Mucosa of descending colon (tissue), 3 donors: ENCODE measurements at regions not wholly inside any gene's neighbourhood (a gene's known extent, or its start where the extent isn't known, plus 50 kb on each side); places are given as distances from the start of the nearest gene placed in this dataset.

Experiments
- ATAC-seq: fragments of 200-7000 bp; cut with Tn5 transposase; one replicate; pipeline ENCODE4 v1.9.1; 2020; ENCODE audit warnings: mild to moderate bottlenecking, moderate library complexity
- DNase-seq, 3 donors: peaks; one replicate each; pipeline ENCODE4 v3.0.0-alpha.2; 2020
- H3K36me3 ChIP-seq: fragments of 200-600 bp; one replicate; pipeline ENCODE4 v1.8.0; 2021; ENCODE audit warnings: low read depth, mild to moderate bottlenecking
- H3K4me1 ChIP-seq: fragments of 200-600 bp; one replicate; pipeline ENCODE4 v1.8.0; 2021; ENCODE audit warnings: low read depth, mild to moderate bottlenecking
- H3K4me3 ChIP-seq: fragments of 200-600 bp; one replicate; pipeline ENCODE4 v1.8.0; 2021; ENCODE audit warnings: mild to moderate bottlenecking
- H3K9me3 ChIP-seq: fragments of 200-600 bp; one replicate; pipeline ENCODE4 v1.8.0; 2021; ENCODE audit warnings: mild to moderate bottlenecking
- intact Hi-C, 2 donors: fragments of 100-400 bp; cut with DNase I in 1 of 2; cut with micrococcal nuclease in 1 of 2; formaldehyde crosslinking; loops; one replicate each; pipeline versions ENCODE4 v1.11.0 to v1.11.1; 2022; cut with DNase I, micrococcal nuclease
- TF ChIP-seq, protein P1 (sequence below): fragments of 200-600 bp; IDR thresholded peaks from one replicate; pipeline ENCODE4 v1.8.0; 2022; ENCODE audit warnings: antibody characterized with exemption, mild to moderate bottlenecking
- donor health status: DM: no; HTN: no; CAD: no; lungs with moderate emphysema.
- donor health status: DM: no; HTN: no; CAD: no.
- donor health status: DM: no; HTN: yes; CAD: no.

DNA sequence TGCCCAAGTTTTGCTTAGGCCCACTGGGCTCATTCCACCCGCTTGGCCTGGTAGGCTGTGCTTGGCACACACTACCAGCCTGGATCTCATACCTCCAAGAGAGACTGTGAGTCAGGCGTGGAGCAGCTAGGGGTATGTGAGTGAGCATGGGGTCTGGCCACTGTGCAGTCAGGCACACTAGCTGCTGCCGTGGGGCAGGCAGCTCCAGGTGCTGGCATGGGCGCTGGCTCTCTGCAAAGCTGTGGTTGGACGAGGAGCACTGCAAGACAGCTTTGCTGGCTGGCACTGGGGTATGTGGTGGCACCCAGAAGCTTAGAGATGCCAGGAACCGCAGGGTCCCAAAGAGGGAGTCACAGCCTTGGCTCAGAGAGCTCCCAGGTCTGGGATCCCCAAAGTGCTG, 377.8 kb downstream of the KCTD8 start:
- TF ChIP-seq, protein P1, sequence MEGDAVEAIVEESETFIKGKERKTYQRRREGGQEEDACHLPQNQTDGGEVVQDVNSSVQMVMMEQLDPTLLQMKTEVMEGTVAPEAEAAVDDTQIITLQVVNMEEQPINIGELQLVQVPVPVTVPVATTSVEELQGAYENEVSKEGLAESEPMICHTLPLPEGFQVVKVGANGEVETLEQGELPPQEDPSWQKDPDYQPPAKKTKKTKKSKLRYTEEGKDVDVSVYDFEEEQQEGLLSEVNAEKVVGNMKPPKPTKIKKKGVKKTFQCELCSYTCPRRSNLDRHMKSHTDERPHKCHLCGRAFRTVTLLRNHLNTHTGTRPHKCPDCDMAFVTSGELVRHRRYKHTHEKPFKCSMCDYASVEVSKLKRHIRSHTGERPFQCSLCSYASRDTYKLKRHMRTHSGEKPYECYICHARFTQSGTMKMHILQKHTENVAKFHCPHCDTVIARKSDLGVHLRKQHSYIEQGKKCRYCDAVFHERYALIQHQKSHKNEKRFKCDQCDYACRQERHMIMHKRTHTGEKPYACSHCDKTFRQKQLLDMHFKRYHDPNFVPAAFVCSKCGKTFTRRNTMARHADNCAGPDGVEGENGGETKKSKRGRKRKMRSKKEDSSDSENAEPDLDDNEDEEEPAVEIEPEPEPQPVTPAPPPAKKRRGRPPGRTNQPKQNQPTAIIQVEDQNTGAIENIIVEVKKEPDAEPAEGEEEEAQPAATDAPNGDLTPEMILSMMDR: no peak
- no peak for ATAC-seq

DNA sequence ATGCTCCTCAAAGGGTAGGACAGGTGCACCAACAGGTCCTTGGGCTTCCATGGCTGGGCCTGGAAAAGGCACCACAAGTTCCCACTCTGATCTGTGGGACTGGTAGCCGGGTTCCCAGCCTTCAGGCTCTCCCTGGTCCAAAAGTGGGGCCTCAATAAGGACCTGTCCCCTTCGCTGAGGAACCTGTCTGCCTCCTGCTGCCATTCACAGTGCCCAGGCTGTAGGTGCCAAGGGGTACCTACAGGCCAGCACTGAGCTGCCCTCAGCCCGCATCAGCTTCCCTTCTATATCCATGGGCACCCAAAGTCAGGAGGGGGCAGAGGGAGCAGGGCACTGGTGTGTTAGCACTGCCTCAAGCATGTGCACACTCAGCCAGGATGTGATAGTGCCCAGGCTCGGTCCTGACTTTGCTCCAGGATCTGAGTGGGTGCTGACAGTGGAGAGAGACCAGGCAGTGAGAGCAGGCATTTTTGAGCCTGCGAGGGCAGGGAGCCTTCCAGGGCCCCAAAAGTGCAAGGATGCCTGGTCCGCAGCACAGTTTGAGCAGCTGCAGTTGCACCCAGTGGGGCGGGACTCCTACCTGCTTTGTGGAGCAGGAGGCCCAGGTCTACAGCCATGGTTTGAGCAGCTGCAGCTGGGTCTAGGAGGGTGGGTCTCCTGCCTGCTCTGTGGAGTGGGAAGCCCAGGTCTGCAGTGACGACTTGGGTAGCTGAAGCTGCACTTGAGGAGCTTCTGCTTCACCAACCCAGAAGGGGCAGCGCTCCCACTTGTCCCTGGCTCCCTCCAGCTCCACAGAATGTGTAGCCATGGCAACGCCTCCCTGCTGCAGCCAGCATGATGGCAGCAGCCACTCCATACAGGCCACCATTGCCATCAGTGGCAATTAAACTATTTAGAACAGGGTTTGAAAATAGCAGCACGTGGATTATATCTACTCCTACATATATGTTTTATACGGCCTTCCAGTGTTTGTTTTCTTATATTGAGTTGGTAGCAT, 376.4 kb downstream of the KCTD8 start:
- DNase-seq (no peak), ATAC-seq (peak; percentile 16)
- H3K9me3 ChIP-seq: peaks cover 29% of the 10 kb centered on the region
- intact Hi-C loops: no loop called here
- H3K4me1 ChIP-seq: no peaks in the 10 kb centered on the region
- TF ChIP-seq, protein P1: no peak
- no peak overlapping the region for H3K4me3 ChIP-seq
- H3K36me3 ChIP-seq: no peaks in the 10 kb centered on the region

More for the DNA sequence above, 377.8 kb downstream of the KCTD8 start:
- intact Hi-C loops: no loop called here
- H3K4me3 ChIP-seq: no peak overlapping the region
- H3K36me3 ChIP-seq: no peaks in the 10 kb centered on the region
- peaks cover 32% of the 10 kb centered on the region for H3K9me3 ChIP-seq
- DNase-seq: no peak
- no peaks in the 10 kb centered on the region for H3K4me1 ChIP-seq

DNA sequence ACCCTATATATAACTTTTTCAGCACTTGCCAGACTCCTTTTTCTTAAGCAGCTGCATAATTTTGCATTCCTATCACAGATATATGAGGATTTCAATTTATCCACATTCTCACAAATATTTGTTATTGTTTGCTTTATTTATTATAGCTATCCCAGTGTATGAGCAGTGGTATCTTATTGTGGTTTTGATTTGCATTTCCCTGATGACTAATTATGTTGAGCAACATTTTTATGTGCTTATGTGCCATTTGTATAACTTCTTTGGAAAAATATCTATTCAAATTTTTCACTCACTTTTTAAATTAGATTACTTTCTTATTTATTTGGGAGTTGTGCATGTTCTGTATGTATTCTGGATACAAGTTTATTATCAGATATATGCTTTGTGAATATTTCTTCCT, 361.9 kb downstream of the KCTD8 start:
- H3K4me1 ChIP-seq: no peaks in the 10 kb centered on the region
- no peak for ATAC-seq
- DNase-seq: no peak
- H3K36me3 ChIP-seq: no peaks in the 10 kb centered on the region
- intact Hi-C loops: no loop called here
- TF ChIP-seq, protein P1: no peak
- H3K4me3 ChIP-seq: no peak overlapping the region
- peaks cover 48% of the 10 kb centered on the region for H3K9me3 ChIP-seq

DNA sequence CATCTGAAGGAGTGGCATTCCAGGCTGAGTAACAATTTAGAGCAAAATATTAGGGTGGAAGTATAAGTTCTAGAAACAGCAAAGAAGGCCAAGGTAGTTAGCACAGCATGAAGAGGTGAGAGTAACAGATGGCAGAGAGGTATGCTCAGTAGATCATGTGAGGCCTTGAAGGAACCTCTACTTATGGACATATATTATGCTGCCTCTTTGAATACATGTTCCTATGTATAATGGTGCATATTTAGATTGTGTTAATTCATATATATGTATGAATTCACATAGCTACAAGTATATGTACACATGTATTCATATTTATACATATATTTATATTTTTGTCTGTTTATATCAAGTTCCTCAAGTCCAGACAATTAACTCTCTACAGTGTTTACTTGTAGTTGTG, 355.2 kb downstream of the KCTD8 start:
- TF ChIP-seq, protein P1: no peak
- Histone ChIP-seq H3K4me1 (no peaks in the 10 kb centered on the region), H3K36me3 (no peaks in the 10 kb centered on the region), H3K4me3 (no peak overlapping the region), H3K9me3 (peaks cover 29% of the 10 kb centered on the region)
- ATAC-seq (no peak), DNase-seq (no peak)
- intact Hi-C loops: no loop called here

DNA sequence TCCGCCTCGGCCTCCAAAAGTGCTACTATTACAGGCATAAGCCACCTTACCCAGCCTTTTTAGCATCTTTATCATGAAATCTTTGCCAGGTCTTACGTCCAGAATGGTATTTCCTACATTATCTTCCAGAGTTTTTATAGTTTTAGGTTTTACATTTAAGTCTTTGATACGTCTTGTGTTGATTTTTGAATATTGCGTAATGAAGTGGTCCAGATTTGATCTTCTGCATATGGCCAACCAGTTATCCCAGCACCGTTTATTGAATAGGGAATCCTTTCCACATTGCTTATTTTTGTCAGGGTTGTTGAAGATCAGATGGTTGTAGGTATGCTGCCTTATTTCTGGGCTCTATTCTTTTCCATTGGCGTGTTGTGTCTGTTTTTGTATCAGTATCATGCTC, 349.6 kb downstream of the KCTD8 start:
- Histone ChIP-seq H3K36me3 (no peaks in the 10 kb centered on the region), H3K4me1 (no peaks in the 10 kb centered on the region), H3K9me3 (peaks cover 33% of the 10 kb centered on the region), H3K4me3 (no peak overlapping the region)
- intact Hi-C loops: no loop called here
- no peak for DNase-seq
- ATAC-seq: no peak
- TF ChIP-seq, protein P1: no peak
